ENCODE measurements at regions not wholly inside any gene's neighbourhood (a gene's known extent, or its start where the extent isn't known, plus 50 kb on each side); places are given as distances from the start of the nearest gene placed in this dataset.
"Not testable (repeated sequence)": the region's sequence is repeated elsewhere in the genome, so short reads cannot be mapped to it uniquely, and the experiment has no call there.

DNA sequence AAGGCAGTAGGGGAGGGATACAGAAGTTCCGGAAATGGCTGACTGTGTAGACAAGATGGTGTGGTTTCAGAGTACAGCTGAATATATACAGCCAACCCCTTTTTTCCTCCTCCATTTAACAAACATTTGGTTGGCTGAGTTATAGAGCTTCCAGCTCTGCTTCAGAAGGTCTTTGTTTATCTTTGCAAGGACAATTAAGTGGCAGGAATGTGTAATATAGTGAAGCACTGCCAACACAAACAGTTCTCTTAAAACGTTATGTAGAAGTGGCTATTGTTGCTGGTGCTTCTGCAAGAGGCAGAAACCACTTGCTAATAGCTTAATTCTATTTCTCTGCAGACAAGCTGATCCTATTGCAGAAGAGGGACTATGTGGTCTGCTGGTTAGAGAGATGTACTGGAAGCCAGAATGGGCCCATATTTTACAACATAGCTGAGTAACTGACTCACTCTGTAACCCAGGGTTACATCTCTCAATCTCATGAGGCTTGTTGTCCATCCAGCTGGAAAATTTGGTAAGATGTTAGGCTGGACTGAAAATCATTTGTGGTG, 62.7 kb upstream of the OSMR start:
- TF ChIP-seq, protein P1, sequence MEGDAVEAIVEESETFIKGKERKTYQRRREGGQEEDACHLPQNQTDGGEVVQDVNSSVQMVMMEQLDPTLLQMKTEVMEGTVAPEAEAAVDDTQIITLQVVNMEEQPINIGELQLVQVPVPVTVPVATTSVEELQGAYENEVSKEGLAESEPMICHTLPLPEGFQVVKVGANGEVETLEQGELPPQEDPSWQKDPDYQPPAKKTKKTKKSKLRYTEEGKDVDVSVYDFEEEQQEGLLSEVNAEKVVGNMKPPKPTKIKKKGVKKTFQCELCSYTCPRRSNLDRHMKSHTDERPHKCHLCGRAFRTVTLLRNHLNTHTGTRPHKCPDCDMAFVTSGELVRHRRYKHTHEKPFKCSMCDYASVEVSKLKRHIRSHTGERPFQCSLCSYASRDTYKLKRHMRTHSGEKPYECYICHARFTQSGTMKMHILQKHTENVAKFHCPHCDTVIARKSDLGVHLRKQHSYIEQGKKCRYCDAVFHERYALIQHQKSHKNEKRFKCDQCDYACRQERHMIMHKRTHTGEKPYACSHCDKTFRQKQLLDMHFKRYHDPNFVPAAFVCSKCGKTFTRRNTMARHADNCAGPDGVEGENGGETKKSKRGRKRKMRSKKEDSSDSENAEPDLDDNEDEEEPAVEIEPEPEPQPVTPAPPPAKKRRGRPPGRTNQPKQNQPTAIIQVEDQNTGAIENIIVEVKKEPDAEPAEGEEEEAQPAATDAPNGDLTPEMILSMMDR (IDR thresholded peaks at IDR 0.05; ENCODE audit: low read depth, low read length, missing control alignments) = no peak
- DNase-seq (ENCODE audit: extremely low read depth, low read depth) = peak; percentile 92

DNA sequence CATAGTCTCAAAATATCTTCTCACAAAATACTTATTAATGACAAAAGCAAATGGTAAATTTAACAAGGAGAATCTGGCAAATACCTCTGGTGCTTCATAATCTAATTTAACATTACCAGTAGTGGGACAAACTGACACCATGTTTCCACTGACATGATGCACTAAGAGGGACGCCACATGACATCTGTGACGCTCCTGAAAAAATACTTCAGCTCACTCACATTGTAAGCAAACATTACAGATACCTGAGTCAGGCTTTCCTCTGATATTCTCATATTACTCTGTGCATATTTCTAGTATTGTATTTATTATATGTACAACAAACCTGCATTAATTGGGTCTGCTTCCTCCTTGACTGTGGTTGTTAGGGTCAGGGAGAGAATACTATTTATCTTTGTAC, 56.7 kb upstream of the OSMR start:
- TF ChIP-seq, protein P1 (IDR thresholded peaks at IDR 0.05; ENCODE audit: low read depth, low read length, missing control alignments) = no peak
- no peak overlapping the region for H3K4me3 ChIP-seq (replicated peaks; ENCODE audit: low read depth, low read length)
- DNase-seq (ENCODE audit: extremely low read depth, low read depth) = no peak

More for the DNA sequence above, 62.7 kb upstream of the OSMR start:
- H3K4me3 ChIP-seq (replicated peaks; ENCODE audit: low read depth, low read length) = no peak overlapping the region

DNA sequence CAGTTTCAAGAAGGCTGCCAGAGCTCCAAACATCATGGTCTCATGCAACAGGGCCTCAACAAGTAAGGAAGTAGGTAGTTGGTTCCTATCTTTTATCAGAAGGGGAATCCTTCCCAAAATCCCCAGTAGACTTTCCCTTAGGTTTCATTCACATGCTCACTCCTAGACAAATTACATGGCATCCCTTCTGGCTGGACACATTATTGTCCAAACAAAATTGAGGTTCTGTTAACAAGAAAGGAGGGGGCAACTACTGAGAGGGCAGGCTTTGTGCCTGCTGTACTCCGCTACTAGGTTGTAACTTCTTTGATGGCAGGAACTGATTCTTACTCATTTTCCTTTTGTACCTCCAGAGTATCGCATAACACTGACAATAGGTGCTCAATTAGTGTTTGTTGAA, 56.0 kb upstream of the OSMR start:
- TF ChIP-seq, protein P1 (IDR thresholded peaks at IDR 0.05; ENCODE audit: low read depth, low read length, missing control alignments) = no peak
- no peak for DNase-seq (ENCODE audit: extremely low read depth, low read depth)
- no peak overlapping the region for H3K4me3 ChIP-seq (replicated peaks; ENCODE audit: low read depth, low read length)

DNA sequence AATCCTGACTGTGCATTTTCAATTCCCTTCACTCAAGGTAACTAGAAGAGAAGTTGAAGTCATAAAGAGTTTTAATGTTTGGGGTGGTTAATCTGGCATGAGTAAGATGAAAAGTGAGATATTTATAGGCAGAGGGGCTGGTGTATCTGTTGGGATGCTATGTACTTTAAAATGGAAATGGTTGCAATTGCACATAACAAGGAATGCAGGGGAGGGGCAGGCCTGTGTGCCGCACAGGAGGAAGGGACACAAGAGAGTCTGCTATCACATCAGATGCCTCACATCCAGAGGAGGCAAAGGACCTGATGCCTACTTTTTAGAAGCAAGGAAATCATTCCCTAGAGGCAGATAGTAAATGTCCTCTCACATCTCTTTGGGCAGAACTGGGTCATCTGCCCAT, 55.5 kb upstream of the OSMR start:
- TF ChIP-seq, protein P1 (IDR thresholded peaks at IDR 0.05; ENCODE audit: low read depth, low read length, missing control alignments) = no peak
- DNase-seq (ENCODE audit: extremely low read depth, low read depth) = no peak
- no peak overlapping the region for H3K4me3 ChIP-seq (replicated peaks; ENCODE audit: low read depth, low read length)

DNA sequence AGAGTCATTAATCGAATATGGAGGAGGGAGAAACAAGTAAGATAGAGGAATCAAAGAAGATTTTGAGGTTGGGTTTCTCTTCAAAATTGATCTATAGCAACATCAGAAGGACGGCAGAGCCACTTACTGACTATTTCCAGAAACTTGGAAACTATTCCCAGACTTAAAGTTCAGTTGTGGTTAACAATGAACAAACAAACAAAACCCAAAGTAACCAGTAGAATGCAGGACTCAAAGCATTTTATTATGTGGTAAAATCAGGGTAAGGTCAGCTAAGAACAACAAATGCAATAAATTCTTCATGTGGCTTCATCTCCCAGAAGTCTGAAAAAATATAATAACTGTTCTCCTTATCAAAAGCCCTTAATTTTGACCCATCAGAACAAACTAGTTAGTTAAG, 54.9 kb upstream of the OSMR start:
- TF ChIP-seq, protein P1 (IDR thresholded peaks at IDR 0.05; ENCODE audit: low read depth, low read length, missing control alignments) = no peak
- no peak overlapping the region for H3K4me3 ChIP-seq (replicated peaks; ENCODE audit: low read depth, low read length)
- DNase-seq (ENCODE audit: extremely low read depth, low read depth) = no peak

DNA sequence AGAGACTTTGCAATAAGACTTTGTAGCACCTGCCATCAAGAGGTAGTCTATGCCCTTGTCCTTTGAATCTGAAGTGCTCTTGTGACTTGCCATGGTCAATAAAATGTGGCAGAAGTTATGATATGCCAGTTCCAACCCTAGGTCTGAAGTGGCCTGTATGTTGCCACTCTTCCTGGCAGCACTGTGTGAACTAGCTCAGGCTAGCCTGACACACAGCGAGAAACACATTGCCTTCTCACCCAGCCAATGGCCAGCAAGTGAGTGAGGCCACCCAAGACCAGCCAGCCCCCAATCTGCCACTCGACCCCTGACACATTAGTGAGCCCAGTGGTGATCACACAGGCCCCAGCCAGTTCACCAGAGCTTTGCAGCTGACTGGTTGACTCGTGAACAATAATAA, 52.7 kb upstream of the OSMR start:
- H3K4me3 ChIP-seq (replicated peaks; ENCODE audit: low read depth, low read length) = no peak overlapping the region
- no peak for DNase-seq (ENCODE audit: extremely low read depth, low read depth)
- TF ChIP-seq, protein P1 (IDR thresholded peaks at IDR 0.05; ENCODE audit: low read depth, low read length, missing control alignments) = no peak

DNA sequence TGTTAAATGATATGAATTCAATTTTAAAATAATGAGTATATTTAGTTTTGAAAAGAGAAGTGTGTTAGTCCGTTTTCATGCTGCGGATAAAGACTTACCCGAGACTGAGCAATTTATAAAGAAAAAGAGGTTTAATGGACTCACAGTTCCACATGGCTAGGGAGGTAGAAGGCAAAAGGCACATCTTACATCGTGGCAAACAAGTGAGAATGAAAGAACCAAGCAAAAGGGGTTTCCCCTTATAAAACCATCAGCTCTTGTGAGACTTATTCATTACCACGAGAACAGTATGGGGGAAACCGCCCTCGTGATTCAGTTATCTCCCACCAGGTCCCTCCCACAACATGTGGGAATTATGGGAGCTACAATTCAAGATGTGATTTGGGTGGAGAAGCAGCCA, 51.8 kb upstream of the OSMR start:
- DNase-seq (ENCODE audit: extremely low read depth, low read depth); H3K4me3 ChIP-seq (replicated peaks; ENCODE audit: low read depth, low read length): not testable (repeated sequence)
